ENCODE measurements at regions not wholly inside any gene's neighbourhood (a gene's known extent, or its start where the extent isn't known, plus 50 kb on each side); places are given as distances from the start of the nearest gene placed in this dataset.

DNA sequence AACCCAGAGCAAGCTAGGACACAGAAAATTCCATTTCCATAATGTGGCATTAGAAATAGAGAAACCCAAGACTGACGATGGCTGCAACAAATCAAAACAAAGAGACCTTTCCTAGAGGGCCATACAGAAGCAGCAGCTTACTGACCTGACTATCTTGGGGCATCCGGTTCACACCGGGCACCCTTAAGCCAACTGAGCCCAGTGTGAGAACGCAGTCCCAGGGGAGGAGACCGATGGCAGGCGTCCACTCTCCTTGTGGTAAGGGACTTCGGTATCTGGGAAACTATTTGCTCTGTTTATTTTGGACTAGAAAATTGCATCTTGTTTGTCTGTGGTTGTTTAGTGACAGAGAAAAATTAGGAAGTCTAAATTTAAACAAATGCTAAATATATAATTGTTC lies 244.8 kb upstream of the COPS8 start:
- POLR2A ChIA-PET, result no interaction called here
- no peak for DNase-seq
- Mint-ChIP-seq H3K27ac (no peak overlapping the region), H3K4me3 (no peak overlapping the region), H3K4me1 (no peaks in the 10 kb centered on the region), H3K27me3 (peaks cover 2% of the 10 kb centered on the region), H3K36me3 (ENCODE audit: low read depth) (no peaks in the 10 kb centered on the region), H3K9me3 (ENCODE audit: low read depth) (no peaks in the 10 kb centered on the region)
- CTCF ChIA-PET, result no interaction called here
- intact Hi-C loops (cut with DNase I, micrococcal nuclease), result no loop called here
- no peak for ATAC-seq

- intact Hi-C loops (cut with DNase I, micrococcal nuclease), result no loop called here
- Mint-ChIP-seq H3K4me1 (no peaks in the 10 kb centered on the region), H3K27me3 (peaks cover 2% of the 10 kb centered on the region), H3K27ac (no peak overlapping the region), H3K36me3 (ENCODE audit: low read depth) (no peaks in the 10 kb centered on the region), H3K9me3 (ENCODE audit: low read depth) (no peaks in the 10 kb centered on the region), H3K4me3 (no peak overlapping the region)
- ATAC-seq (no peak), DNase-seq (no peak)
- ChIA-PET CTCF (no interaction called here), POLR2A (no interaction called here)
These were observed 244.3 kb upstream of the COPS8 start for GRCh38 chr2:236841389-236841788.

- peaks cover 2% of the 10 kb centered on the region for H3K27me3 Mint-ChIP-seq
- ChIA-PET CTCF (no interaction called here), POLR2A (no interaction called here)
- no peaks in the 10 kb centered on the region for H3K9me3 Mint-ChIP-seq (ENCODE audit: low read depth)
- H3K4me3 Mint-ChIP-seq, result no peak overlapping the region
- DNase-seq (no peak), ATAC-seq (no peak)
- intact Hi-C loops (cut with DNase I, micrococcal nuclease), result no loop called here
- H3K36me3 Mint-ChIP-seq (ENCODE audit: low read depth), result no peaks in the 10 kb centered on the region
- no peak overlapping the region for H3K27ac Mint-ChIP-seq
- no peaks in the 10 kb centered on the region for H3K4me1 Mint-ChIP-seq
These were observed 242.3 kb upstream of the COPS8 start for GRCh38 chr2:236843161-236843968.

DNA sequence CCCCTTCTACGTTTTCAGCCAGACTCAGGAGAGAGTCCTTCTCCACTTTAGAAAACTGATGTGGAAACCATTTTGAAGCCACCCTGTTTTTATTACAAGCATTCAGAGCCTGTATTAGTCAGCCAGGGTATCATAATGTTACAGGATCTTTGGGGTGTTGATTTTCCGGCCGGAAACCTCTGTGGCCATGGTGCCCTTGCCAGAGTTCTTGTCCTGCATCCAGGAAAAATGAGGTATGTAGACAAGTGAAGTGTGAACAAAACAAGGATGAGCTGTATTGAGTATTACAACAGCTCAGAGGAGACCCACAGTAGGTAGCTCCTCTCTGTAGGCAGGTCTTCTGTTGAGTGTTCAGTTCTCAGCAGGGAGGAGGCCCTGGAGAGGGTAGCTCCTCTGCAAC lies 241.0 kb upstream of the COPS8 start:
- POLR2A ChIA-PET, result interaction anchor here (0.6 kb wide), 1 partner anchor 963 kb away, joined by 5 read pairs; no protein-coding TSS in a partner anchor
- Mint-ChIP-seq H3K4me1 (no peaks in the 10 kb centered on the region), H3K9me3 (ENCODE audit: low read depth) (no peaks in the 10 kb centered on the region), H3K36me3 (ENCODE audit: low read depth) (no peaks in the 10 kb centered on the region), H3K27me3 (peaks cover 2% of the 10 kb centered on the region), H3K4me3 (no peak overlapping the region), H3K27ac (no peak overlapping the region)
- CTCF ChIA-PET, result interaction anchor here (0.6 to 0.9 kb wide), 2 partner anchors 17 to 1086 kb away, joined by 3 read pairs; no protein-coding TSS in a partner anchor
- intact Hi-C loops (cut with DNase I, micrococcal nuclease), result no loop called here
- ATAC-seq (no peak), DNase-seq (no peak)

GRCh38 chr2:236847023-236847422 lies 238.7 kb upstream of the COPS8 start:
- H3K27me3 Mint-ChIP-seq, result peaks cover 2% of the 10 kb centered on the region
- intact Hi-C loops (cut with DNase I, micrococcal nuclease), result no loop called here
- DNase-seq (no peak), ATAC-seq (no peak)
- no peaks in the 10 kb centered on the region for H3K4me1 Mint-ChIP-seq
- ChIA-PET POLR2A (no interaction called here), CTCF (no interaction called here)
- H3K27ac Mint-ChIP-seq, result no peak overlapping the region
- no peak overlapping the region for H3K4me3 Mint-ChIP-seq
- no peaks in the 10 kb centered on the region for H3K9me3 Mint-ChIP-seq (ENCODE audit: low read depth)
- no peaks in the 10 kb centered on the region for H3K36me3 Mint-ChIP-seq (ENCODE audit: low read depth)

DNA sequence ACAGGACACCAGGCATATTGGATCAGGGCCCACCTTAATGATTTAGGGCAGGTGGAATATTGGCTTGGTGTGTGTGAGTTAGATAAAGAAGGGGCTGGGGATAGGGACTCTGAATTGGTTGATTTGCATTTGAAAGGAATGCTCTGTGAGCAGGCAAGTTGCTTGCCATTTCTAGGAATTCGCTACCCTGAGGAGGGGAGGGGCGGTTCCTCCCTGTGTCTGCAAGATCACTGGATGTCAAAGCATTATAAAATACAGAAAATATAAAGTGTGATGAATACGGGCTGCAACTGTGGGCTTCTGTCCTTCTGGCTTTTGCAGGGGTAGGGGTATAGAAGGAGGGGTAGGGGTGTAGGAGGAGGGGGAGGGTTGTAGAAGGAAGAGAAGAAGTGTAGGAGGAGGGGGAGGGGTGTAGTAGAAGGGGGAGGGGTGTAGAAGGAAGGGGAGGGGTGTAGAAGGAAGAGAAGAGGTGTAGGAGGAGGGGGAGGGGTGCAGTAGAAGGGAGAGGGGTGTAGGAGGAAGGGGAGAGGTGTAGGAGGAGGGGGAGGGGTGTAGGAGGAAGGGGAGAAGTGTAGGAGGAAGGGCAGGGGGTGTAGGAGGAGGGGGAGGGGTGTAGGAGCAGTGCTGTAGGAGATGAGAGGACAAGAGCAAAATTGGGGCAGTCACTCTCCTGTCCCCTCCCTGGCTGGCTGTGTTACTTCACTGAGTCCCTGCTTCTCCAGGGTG lies 238.0 kb upstream of the COPS8 start:
- Mint-ChIP-seq H3K9me3 (ENCODE audit: low read depth) (no peaks in the 10 kb centered on the region), H3K4me1 (no peaks in the 10 kb centered on the region), H3K36me3 (ENCODE audit: low read depth) (no peaks in the 10 kb centered on the region), H3K27ac (no peak overlapping the region), H3K4me3 (no peak overlapping the region), H3K27me3 (peaks cover 2% of the 10 kb centered on the region)
- intact Hi-C loops (cut with DNase I, micrococcal nuclease), result no loop called here
- CTCF ChIA-PET, result no interaction called here
- no peak for DNase-seq
- POLR2A ChIA-PET, result no interaction called here
- no peak for ATAC-seq

DNA sequence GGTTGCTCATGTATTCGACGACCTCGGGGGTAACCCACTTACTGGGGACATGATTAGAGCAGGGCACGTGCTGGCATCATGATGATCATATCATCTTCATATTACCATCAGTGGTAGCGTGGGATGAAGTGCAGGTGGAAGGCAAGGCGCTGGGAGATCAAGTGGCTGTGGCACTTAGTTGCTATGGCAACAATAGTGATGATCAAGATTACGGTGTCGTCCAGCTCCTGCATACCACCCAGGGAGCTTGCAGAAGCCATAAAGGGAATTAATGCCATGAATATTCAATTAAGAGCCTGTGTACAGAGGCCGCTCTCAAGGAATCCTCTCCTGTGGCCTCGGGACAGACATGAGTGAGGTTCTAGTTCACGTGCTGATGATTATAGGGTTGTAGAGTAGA lies 237.2 kb upstream of the COPS8 start:
- intact Hi-C loops (cut with DNase I, micrococcal nuclease), result no loop called here
- ATAC-seq (no peak), DNase-seq (no peak)
- POLR2A ChIA-PET, result no interaction called here
- CTCF ChIA-PET, result no interaction called here
- H3K4me1 Mint-ChIP-seq, result no peaks in the 10 kb centered on the region
- no peak overlapping the region for H3K4me3 Mint-ChIP-seq
- peaks cover 2% of the 10 kb centered on the region for H3K27me3 Mint-ChIP-seq
- H3K36me3 Mint-ChIP-seq (ENCODE audit: low read depth), result no peaks in the 10 kb centered on the region
- H3K27ac Mint-ChIP-seq, result no peak overlapping the region
- no peaks in the 10 kb centered on the region for H3K9me3 Mint-ChIP-seq (ENCODE audit: low read depth)

GRCh38 chr2:236849508-236849907 lies 236.2 kb upstream of the COPS8 start:
- ATAC-seq (no peak), DNase-seq (no peak)
- Mint-ChIP-seq H3K4me3 (no peak overlapping the region), H3K36me3 (ENCODE audit: low read depth) (no peaks in the 10 kb centered on the region), H3K4me1 (no peaks in the 10 kb centered on the region), H3K9me3 (ENCODE audit: low read depth) (no peaks in the 10 kb centered on the region), H3K27me3 (peaks cover 2% of the 10 kb centered on the region), H3K27ac (no peak overlapping the region)
- CTCF ChIA-PET, result no interaction called here
- intact Hi-C loops (cut with DNase I, micrococcal nuclease), result no loop called here
- POLR2A ChIA-PET, result no interaction called here

- ChIA-PET POLR2A (no interaction called here), CTCF (no interaction called here)
- DNase-seq, result no peak
- H3K4me3 Mint-ChIP-seq, result no peak overlapping the region
- no peaks in the 10 kb centered on the region for H3K9me3 Mint-ChIP-seq (ENCODE audit: low read depth)
- H3K36me3 Mint-ChIP-seq (ENCODE audit: low read depth), result no peaks in the 10 kb centered on the region
- intact Hi-C loops (cut with DNase I, micrococcal nuclease), result no loop called here
- no peak overlapping the region for H3K27ac Mint-ChIP-seq
- ATAC-seq, result no peak
- H3K4me1 Mint-ChIP-seq, result no peaks in the 10 kb centered on the region
- peaks cover 2% of the 10 kb centered on the region for H3K27me3 Mint-ChIP-seq
These were observed 235.7 kb upstream of the COPS8 start for GRCh38 chr2:236849940-236850339.

DNA sequence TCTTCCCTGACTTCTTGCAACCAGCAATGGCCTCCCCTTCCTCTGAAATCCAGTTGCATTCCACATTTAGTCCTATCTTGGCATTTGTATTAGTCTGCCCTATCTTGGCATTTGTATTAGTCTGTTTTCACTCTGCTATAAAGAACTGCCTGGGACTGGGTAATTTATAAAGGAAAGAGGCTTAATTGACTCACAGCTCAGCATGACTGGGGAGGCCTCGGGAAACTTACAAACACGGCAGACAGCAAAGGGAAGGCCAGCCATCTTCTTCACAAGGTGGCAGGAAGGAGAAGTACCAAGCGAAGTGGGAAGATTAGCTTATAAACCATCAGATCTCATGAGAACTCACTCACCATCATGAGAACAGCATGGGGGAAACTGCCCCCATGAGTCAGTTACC lies 234.5 kb upstream of the COPS8 start:
- Mint-ChIP-seq H3K27me3 (no peaks in the 10 kb centered on the region), H3K4me3 (no peak overlapping the region), H3K4me1 (no peaks in the 10 kb centered on the region), H3K9me3 (ENCODE audit: low read depth) (no peaks in the 10 kb centered on the region), H3K36me3 (ENCODE audit: low read depth) (no peaks in the 10 kb centered on the region), H3K27ac (no peak overlapping the region)
- ChIA-PET POLR2A (no interaction called here), CTCF (interaction anchor here (0.7 kb wide), 1 partner anchor 208 kb away, joined by 3 read pairs; no protein-coding TSS in a partner anchor)
- no peak for DNase-seq
- intact Hi-C loops (cut with DNase I, micrococcal nuclease), result no loop called here
- ATAC-seq, result no peak

DNA sequence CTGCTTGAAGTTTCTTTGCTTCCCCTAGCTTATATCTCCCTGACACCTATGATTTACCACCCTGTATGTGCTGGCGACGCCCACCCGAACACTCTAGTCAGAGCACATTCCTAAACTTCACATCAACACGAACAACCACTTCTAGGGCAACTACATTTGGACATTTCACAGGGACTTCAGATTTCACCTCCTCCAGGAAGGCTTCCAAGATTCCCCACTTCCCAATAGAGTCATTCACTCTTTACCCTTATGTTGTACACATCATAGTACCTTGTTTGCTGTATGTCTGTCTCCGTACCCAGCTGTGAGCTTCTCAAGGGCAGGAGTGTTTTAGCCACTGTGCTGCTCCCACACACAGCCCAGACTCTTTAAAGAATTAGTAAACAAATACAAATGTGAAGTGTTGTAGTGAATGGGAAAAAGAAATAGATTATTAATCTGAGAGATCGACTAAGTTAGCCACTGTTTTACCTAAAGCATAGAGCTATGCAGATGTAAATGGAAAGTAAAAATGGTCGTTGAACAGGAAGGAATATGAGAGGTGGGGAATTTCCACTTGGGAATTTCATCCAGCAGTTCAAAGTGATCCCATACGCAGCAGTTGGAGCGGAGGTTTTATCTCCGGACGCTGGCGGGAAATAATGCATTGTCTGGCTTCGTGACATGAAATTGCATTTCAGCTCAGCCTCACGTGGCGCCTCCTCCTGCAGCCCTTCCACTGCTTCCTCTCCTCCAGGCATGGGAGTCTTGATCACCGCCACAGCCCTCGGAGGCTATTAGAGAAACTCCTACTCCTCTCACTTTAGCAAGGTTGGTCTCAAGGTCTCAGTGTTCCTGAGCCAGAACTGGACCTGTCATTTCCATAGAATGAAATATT lies 233.4 kb upstream of the COPS8 start:
- intact Hi-C loops (cut with DNase I, micrococcal nuclease), result no loop called here

More for the DNA sequence above, 233.4 kb upstream of the COPS8 start:
- ChIA-PET CTCF (no interaction called here), POLR2A (no interaction called here)
- Mint-ChIP-seq H3K27me3 (no peaks in the 10 kb centered on the region), H3K27ac (no peak overlapping the region), H3K36me3 (ENCODE audit: low read depth) (no peaks in the 10 kb centered on the region), H3K4me3 (no peak overlapping the region), H3K9me3 (ENCODE audit: low read depth) (no peaks in the 10 kb centered on the region), H3K4me1 (no peaks in the 10 kb centered on the region)
- no peak for DNase-seq
- ATAC-seq, result no peak

All from activated CD4-positive, alpha-beta T cell treated with anti-CD3 and anti-CD28 coated beads for 36 hours (primary cell).